ENCODE measurements at regions not wholly inside any gene's neighbourhood (a gene's known extent, or its start where the extent isn't known, plus 50 kb on each side); places are given as distances from the start of the nearest gene placed in this dataset.
"Not testable (repeated sequence)": the region's sequence is repeated elsewhere in the genome, so short reads cannot be mapped to it uniquely, and the experiment has no call there.

DNA sequence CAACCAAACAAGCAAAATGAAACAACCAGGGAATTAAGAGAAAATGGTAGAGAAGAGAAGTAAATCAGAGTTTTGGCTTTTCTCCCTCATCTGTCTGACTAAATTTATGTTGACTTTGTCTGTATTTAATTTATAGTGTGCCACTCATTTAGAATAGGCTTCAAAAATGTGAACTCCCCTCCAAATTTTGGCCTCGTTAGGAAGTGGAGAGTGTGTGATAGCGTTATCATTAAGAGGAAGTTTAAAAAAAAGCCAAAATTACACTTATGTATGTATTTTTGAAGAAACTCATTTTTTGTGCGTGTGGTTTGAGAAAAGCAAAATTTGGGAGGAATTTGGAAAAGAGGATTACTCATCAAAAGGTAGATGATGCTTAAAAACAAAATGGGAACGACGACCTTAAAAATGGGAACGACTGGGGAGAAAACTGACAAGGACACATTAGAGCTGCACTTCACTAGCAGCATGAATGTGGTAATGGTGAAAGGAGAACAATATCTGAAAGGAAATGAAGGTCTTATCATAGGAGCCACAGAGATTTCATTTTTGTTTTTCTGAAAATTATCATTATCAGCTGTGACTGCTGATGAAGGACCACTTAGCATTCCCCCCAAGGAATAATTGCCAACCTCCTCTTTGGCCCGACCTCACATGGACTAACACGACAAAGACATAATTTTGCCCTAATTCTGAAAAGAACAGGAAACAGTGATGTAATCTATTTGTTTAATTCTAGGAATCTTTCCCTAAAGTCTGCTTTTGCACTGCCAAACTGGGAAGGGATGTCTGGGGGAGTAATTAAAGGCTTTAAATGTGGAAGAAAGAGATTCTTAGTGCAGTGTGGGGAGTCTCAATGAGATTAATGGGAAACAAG is 163.2 kb upstream of the P2RY1 start:
- no peak for DNase-seq

DNA sequence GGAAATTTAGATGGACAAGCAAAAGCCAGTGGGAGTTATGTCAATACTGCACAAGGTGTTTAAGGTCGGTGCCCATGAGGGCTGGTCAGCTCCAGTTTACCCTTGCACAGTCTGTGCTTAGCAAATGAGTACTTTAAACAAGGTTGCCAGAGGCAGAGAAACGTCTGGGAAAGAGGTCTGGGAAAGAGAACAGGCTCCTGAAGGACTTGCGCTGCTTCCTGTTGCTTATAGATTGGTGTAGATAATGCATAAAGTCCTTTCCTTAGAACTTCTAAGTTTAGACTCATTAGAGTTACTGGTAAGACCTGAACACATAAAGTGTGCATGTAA is 162.6 kb upstream of the P2RY1 start:
- no peak for DNase-seq

- DNase-seq = no peak
These were observed 158.0 kb upstream of the P2RY1 start for GRCh38 chr3:152676810-152677379.

GRCh38 chr3:152677491-152677890 is 157.4 kb upstream of the P2RY1 start:
- no peak for DNase-seq

DNA sequence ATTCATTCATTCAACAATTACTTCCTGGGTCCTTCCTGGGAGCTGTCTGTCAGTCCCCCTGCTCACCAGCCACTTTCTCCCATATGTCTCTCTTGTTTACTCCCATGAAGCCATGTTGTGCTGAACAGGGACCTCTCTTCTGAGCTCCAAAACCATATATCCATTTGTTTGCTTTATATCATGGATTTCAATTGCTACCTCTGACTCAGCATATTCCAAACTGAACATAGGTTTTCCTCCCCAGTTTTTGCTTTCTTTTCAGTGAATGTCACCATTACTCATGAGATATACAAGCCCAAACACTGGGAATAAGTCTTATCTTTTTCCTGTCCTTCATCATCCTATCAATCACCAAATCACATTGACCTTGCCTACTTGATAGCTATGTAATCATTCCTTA is 152.5 kb upstream of the P2RY1 start:
- DNase-seq = no peak

GRCh38 chr3:152683521-152683999 is 151.4 kb upstream of the P2RY1 start:
- no peak for DNase-seq

- DNase-seq = no peak
These were observed 150.7 kb upstream of the P2RY1 start for GRCh38 chr3:152684279-152684678.

DNA sequence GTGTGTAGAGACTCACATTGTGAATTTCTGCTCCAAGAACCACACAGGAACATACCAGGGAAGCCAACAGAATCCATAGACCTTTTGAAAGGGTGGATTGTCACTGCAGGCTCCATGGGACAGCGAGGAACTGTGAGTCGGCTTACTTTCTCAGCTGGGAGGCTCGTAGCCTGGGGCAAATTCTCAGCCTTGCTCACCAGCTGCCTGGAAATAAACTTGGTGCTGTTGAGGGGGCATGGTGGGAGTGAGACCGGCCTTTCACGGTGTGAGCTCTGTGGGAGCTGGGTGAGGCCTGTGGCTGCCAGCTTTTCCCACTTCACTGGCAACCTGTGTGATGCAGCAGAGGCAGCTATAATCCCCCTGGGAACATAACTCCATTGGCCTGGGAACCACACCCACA is 146.6 kb upstream of the P2RY1 start:
- no peak for DNase-seq

- not testable (repeated sequence) for DNase-seq
These were observed 142.6 kb upstream of the P2RY1 start for GRCh38 chr3:152692326-152692725.

- not testable (repeated sequence) for DNase-seq
These were observed 141.2 kb upstream of the P2RY1 start for GRCh38 chr3:152693521-152694250.

DNA sequence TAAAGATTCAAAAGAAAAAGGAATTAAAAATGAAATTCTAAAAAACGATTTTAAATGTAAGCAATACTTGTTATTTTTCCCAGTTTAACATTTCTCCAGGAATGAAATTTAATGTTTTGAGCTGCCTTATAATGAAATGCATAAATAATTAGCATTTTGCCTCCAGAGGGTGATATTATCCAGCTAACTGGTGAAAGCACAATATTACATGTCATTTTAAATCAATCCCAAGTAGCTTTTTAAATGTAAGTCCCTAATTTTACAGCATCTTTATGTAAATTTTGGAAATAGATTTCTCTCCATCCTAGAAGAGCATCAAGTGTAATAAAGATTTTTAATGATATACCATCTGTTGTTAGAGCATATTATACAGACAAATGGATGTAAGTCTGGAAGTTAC is 139.1 kb upstream of the P2RY1 start:
- no peak for DNase-seq

DNA sequence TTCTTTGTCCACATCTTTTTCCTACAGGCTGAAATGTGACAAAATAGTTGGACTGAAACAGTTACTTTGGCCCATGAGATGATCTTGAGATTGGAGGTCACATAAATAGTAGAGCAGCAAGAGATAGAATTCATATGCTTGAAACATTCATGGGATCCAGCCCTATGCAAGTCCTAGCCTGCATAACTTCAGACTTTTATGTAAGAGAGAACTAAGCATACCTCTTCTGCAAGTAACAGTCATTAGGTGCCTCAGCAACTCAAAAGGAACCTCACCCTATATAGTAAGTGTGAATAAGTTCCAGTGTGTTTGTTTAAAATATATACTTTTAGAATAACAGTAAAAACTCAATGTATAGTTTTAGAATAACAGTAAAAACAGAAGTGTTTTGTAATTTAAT is 138.0 kb upstream of the P2RY1 start:
- no peak for DNase-seq

- DNase-seq = no peak
These were observed 131.6 kb upstream of the P2RY1 start for GRCh38 chr3:152703245-152703890.

DNA sequence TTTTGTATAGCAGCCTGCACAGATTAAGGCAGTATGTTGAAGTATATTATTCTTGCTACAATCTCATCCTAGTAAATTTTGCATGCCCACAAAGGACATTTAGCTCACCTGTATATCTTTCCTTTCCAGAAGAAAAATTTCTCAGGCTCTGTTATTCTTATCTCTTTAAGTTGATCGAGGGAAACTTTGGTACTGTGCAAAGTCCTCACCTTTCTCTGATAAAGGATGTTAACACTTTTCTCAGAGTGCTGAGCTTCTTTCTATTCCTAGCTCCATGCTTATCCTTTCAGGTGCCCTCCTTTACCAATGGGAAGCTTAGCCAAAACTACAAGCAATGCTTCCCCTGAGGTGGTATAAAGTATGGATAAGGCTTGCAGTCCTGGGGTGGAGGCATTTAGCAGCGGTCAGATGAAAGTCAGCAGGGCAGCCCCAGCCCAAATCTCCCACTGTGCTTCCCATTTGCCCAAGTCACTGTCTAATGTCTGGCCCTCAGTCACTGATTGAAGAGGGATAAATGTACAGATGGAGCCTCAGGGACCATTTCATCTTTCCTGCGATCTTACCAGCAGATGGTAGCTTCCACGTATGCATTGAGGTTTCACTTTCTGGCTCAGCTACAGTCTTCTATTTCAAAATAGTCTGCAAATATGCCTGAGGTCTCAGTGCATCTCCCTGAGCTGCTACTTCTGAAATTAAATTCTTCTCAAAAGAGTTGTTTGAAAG is 127.8 kb upstream of the P2RY1 start:
- no peak for DNase-seq

- no peak for DNase-seq
These were observed 125.3 kb upstream of the P2RY1 start for GRCh38 chr3:152709659-152710058.

DNA sequence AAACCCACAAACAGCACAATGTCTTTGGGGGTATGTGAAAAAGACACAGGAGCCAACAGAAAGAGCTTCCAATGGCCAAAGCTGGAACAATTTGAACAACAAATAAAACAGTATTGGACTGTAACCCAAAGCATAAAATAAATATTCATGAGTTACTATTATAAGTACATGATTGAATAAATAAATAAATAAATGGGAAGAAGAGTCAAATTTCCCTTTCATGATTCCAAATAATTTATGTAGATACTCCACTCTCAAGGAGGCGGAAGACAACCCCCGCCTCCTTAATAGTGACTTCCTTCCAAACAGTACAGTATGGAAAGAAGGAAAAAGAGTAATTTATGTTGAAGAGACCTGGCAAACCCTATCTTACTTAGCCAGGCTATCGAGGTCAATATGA is 124.4 kb upstream of the P2RY1 start:
- no peak for DNase-seq

- no peak for DNase-seq
These were observed 120.9 kb upstream of the P2RY1 start for GRCh38 chr3:152713989-152714388.

- DNase-seq = no peak
These were observed 120.4 kb upstream of the P2RY1 start for GRCh38 chr3:152714507-152714906.

GRCh38 chr3:152717252-152717651 is 117.7 kb upstream of the P2RY1 start:
- no peak for DNase-seq

DNA sequence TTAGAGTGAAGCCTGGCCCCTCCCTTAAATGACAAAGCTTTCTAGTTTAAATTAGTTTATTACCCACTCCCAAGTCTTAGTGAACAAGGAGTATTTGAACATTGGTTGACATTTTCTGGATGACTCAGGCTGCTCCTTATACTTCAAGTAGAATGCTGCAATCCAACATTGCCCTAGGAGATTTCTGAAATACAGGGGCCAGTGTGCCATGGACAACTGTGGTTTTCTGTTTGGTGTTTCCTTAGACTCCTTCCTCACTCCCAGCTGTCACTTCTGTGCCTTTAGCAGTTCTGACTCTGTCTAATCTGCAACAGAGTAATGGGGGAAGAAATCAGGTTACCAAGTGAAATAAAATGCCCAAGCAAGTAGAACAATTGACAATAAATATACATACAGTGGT is 116.1 kb upstream of the P2RY1 start:
- DNase-seq = no peak

GRCh38 chr3:152719264-152719663 is 115.7 kb upstream of the P2RY1 start:
- DNase-seq = no peak

GRCh38 chr3:152720951-152721718 is 113.8 kb upstream of the P2RY1 start:
- DNase-seq = no peak
